IMR-90 (cell line): ENCODE measurements at regions not wholly inside any gene's neighbourhood (a gene's known extent, or its start where the extent isn't known, plus 50 kb on each side); places are given as distances from the start of the nearest gene placed in this dataset.

Experiments used
- ATAC-seq: fragments of 200-7000 bp; cut with Tn5 transposase; 2 replicates; pipeline ENCODE4 v1.9.1; 2020; ENCODE audit warnings: low read depth, mild to moderate bottlenecking, moderate library complexity
- BruUV-seq: library from RNA; stranded (reverse); fragments of 400-500 nt; replicated peaks from 2 replicates; lab custom pipeline; 2021; lab: Mats Ljungman, UMichigan
- CTCF ChIA-PET: fragments of 300-600 bp; formaldehyde crosslinking; extraction: SDS; loops from one replicate; lab custom pipeline; 2021; ENCODE audit warnings: antibody characterized with exemption; lab: Yijun Ruan, JAX
- POLR2A ChIA-PET: fragments of 300-600 bp; sonication (Branson Sonifier 250); formaldehyde crosslinking; loops from one replicate; lab custom pipeline; 2022; ENCODE audit warnings: antibody characterized with exemption; ENCODE audit not compliant: unreplicated experiment; lab: Charles Lee
- DNase-seq: peaks from one replicate; pipeline ENCODE4 v3.0.0; 2013
- H2AFZ ChIP-seq: replicated peaks from 2 replicates; pipeline ENCODE3; 2013; ENCODE audit warnings: low read length, mild to moderate bottlenecking; ENCODE audit not compliant: poor library complexity
- H2AK5ac ChIP-seq: 2 replicates; pipeline ENCODE4 v1.6.1; 2013; ENCODE audit warnings: low read depth, low read length, inconsistent platforms
- H2AK9ac ChIP-seq: replicated peaks from 2 replicates; pipeline ENCODE3; 2013; ENCODE audit warnings: mild to moderate bottlenecking, low read depth, low read length, moderate library complexity; ENCODE audit not compliant: poor library complexity
- H2BK120ac ChIP-seq: 2 replicates; pipeline ENCODE4 v1.6.1; 2013; ENCODE audit warnings: low read depth, low read length, inconsistent platforms
- H2BK15ac ChIP-seq: 3 replicates; pipeline ENCODE4 v1.6.1; 2013; ENCODE audit warnings: low read depth, low read length, inconsistent platforms
- H2BK20ac ChIP-seq: 2 replicates; pipeline ENCODE4 v1.6.1; 2013; ENCODE audit warnings: low read depth, mild to moderate bottlenecking, inconsistent platforms, low read length, moderate library complexity
- H2BK5ac ChIP-seq: 2 replicates; pipeline ENCODE4 v1.6.1; 2013; ENCODE audit warnings: mild to moderate bottlenecking, low read depth, low read length, inconsistent platforms; ENCODE audit not compliant: poor library complexity, severe bottlenecking
- H3K14ac ChIP-seq: replicated peaks from 2 replicates; pipeline ENCODE4 v1.6.1; 2013; ENCODE audit warnings: low read depth, low read length, inconsistent platforms
- H3K18ac ChIP-seq: 2 replicates; pipeline ENCODE4 v1.6.1; 2013; ENCODE audit warnings: low read depth, low read length, control low read depth
- H3K23ac ChIP-seq: 2 replicates; pipeline ENCODE4 v1.6.1; 2013; ENCODE audit warnings: low read depth, low read length, inconsistent platforms
- H3K27ac ChIP-seq: 2 replicates; pipeline ENCODE4 v1.5.1; 2013; ENCODE audit warnings: mild to moderate bottlenecking, control low read depth, low read length; ENCODE audit not compliant: insufficient read depth
- H3K27me3 ChIP-seq: 2 replicates; pipeline ENCODE4 v1.6.1; 2013; ENCODE audit warnings: low read length; ENCODE audit not compliant: control insufficient read depth, insufficient read depth
- H3K36me3 ChIP-seq: 2 replicates; pipeline ENCODE4 v1.6.1; 2013; ENCODE audit warnings: low read length, mixed read lengths; ENCODE audit not compliant: control insufficient read depth, insufficient read depth
- H3K4ac ChIP-seq: 2 replicates; pipeline ENCODE4 v1.6.1; 2013; ENCODE audit warnings: low read depth, low read length, inconsistent platforms
- H3K4me1 ChIP-seq: 2 replicates; pipeline ENCODE4 v1.6.1; 2013; ENCODE audit warnings: low read length, mixed read lengths; ENCODE audit not compliant: control insufficient read depth, insufficient read depth
- H3K4me2 ChIP-seq: 2 replicates; pipeline ENCODE4 v1.6.1; 2013; ENCODE audit warnings: low read depth, mild to moderate bottlenecking, control low read depth, low read length, moderate library complexity
- H3K4me3 ChIP-seq: 2 replicates; pipeline ENCODE4 v1.5.1; 2013; ENCODE audit warnings: low read depth, mild to moderate bottlenecking, control low read depth, low read length, moderate library complexity; ENCODE audit not compliant: insufficient read depth
- H3K56ac ChIP-seq: 2 replicates; pipeline ENCODE4 v1.6.1; 2013; ENCODE audit warnings: low read length, inconsistent platforms; ENCODE audit not compliant: insufficient read depth; ENCODE audit errors: extremely low read depth
- H3K79me1 ChIP-seq, 2 experiments: 2 replicates each; pipeline ENCODE4 v1.6.1; 2013; ENCODE audit warnings: low read length in 2 of 2, inconsistent platforms in 1 of 2, low read depth in 1 of 2
- H3K9ac ChIP-seq: 2 replicates; pipeline ENCODE4 v1.6.1; 2013; ENCODE audit warnings: low read depth, low read length, control low read depth
- H3K9me1 ChIP-seq: 2 replicates; pipeline ENCODE4 v1.6.1; 2013; ENCODE audit warnings: low read length, inconsistent platforms; ENCODE audit not compliant: insufficient read depth
- H3K9me3 ChIP-seq: 2 replicates; pipeline ENCODE4 v1.6.1; 2013; ENCODE audit warnings: low read length; ENCODE audit not compliant: control insufficient read depth, insufficient read depth
- H4K20me1 ChIP-seq: 2 replicates; pipeline ENCODE4 v1.6.1; 2013; ENCODE audit warnings: low read length, inconsistent platforms; ENCODE audit not compliant: insufficient read depth
- H4K5ac ChIP-seq: 2 replicates; pipeline ENCODE4 v1.6.1; 2013; ENCODE audit warnings: mild to moderate bottlenecking, low read depth, low read length, control low read depth
- H4K8ac ChIP-seq, 2 experiments: 2 replicates each; pipeline ENCODE4 v1.6.1; 2013; ENCODE audit warnings: low read depth in 2 of 2, low read length in 2 of 2, control low read depth in 1 of 2, inconsistent platforms in 1 of 2
- H4K91ac ChIP-seq: 2 replicates; pipeline ENCODE4 v1.6.1; 2013; ENCODE audit warnings: low read depth, low read length, inconsistent platforms; ENCODE audit not compliant: insufficient read depth
- BHLHE40 ChIP-seq: fragments of 150-350 bp; IDR thresholded peaks from 2 replicates; pipeline ENCODE4 v1.6.1; 2016; ENCODE audit warnings: mild to moderate bottlenecking, low read depth, low read length
- CEBPB ChIP-seq: IDR thresholded peaks from 2 replicates; pipeline ENCODE4 v1.6.1; 2012; ENCODE audit warnings: low read depth, low read length, improper control_type of control experiment
- CHD1 ChIP-seq: IDR thresholded peaks from 2 replicates; pipeline ENCODE4 v1.6.1; 2012; ENCODE audit warnings: low read depth, low read length, improper control_type of control experiment
- CTCF ChIP-seq: conservative IDR thresholded peaks from 2 replicates; pipeline ENCODE4 v1.5.1; 2012; ENCODE audit warnings: mild to moderate bottlenecking, low read depth, low read length, improper control_type of control experiment
- ELK1 ChIP-seq: fragments of 150-350 bp; IDR thresholded peaks from 2 replicates; pipeline ENCODE4 v1.6.1; 2016; ENCODE audit warnings: low read depth, mild to moderate bottlenecking, low read length, moderate library complexity, borderline replicate concordance
- FOS ChIP-seq: fragments of 150-350 bp; IDR thresholded peaks from 2 replicates; pipeline ENCODE4 v1.6.1; 2016; ENCODE audit warnings: low read depth, low read length
- MAFK ChIP-seq: IDR thresholded peaks from 2 replicates; pipeline ENCODE4 v1.6.1; 2012; ENCODE audit warnings: low read depth, low read length, improper control_type of control experiment
- MAZ ChIP-seq: IDR thresholded peaks from 2 replicates; pipeline ENCODE4 v1.6.1; 2012; ENCODE audit warnings: low read depth, mild to moderate bottlenecking, low read length, improper control_type of control experiment, moderate library complexity, borderline replicate concordance
- MXI1 ChIP-seq: IDR thresholded peaks from 2 replicates; pipeline ENCODE4 v1.6.1; 2012; ENCODE audit warnings: low read depth, mild to moderate bottlenecking, low read length, moderate library complexity, borderline replicate concordance
- NFE2L2 ChIP-seq: fragments of 150-350 bp; IDR thresholded peaks from 2 replicates; pipeline ENCODE4 v1.6.1; 2016; ENCODE audit warnings: low read depth, mild to moderate bottlenecking, low read length
- POLR2A ChIP-seq: IDR thresholded peaks from 2 replicates; pipeline ENCODE4 v1.6.1; 2012; ENCODE audit warnings: mild to moderate bottlenecking, low read depth, low read length
- RAD21 ChIP-seq: IDR thresholded peaks from 2 replicates; pipeline ENCODE4 v1.6.1; 2012; ENCODE audit warnings: low read length, improper control_type of control experiment
- RCOR1 ChIP-seq: IDR thresholded peaks from 2 replicates; pipeline ENCODE4 v1.6.1; 2012; ENCODE audit warnings: mild to moderate bottlenecking, low read length, improper control_type of control experiment; ENCODE audit not compliant: insufficient replicate concordance
- RFX5 ChIP-seq: IDR thresholded peaks from 2 replicates; pipeline ENCODE4 v1.8.0; 2012; ENCODE audit warnings: low read depth, mild to moderate bottlenecking, low read length, moderate library complexity
- SMC3 ChIP-seq: fragments of 150-350 bp; IDR thresholded peaks from 2 replicates; pipeline ENCODE4 v1.6.1; 2016; ENCODE audit warnings: low read depth, mild to moderate bottlenecking, antibody characterized with exemption, low read length, moderate library complexity
- USF2 ChIP-seq: fragments of 150-350 bp; IDR thresholded peaks from 2 replicates; pipeline ENCODE4 v1.6.1; 2017; ENCODE audit warnings: mild to moderate bottlenecking, antibody characterized with exemption, low read length, low read depth
- WGBS, 2 experiments: methylation state at CpG; one replicate each; pipeline versions ENCODE4 v1.1.5 to v1.1.7; 2013; ENCODE audit warnings: missing lambda C conversion rate in 2 of 2; ENCODE audit not compliant: insufficient read length in 1 of 2; ENCODE audit errors: extremely low coverage in 2 of 2; 5-methylcytosine and 5-hydroxymethylcytosine counted together
- dilution Hi-C: fragments of 300-500 bp; cut with HindIII; formaldehyde crosslinking; loops from one replicate; pipeline ENCODE4 v1.14.3; 2018; ENCODE audit warnings: low sequenced_read_pairs; ENCODE audit not compliant: unreplicated experiment
- in situ Hi-C: fragments of 300-500 bp; cut with MboI; formaldehyde crosslinking; loops from 3 replicates; pipeline ENCODE4 v1.14.3; 2019; ENCODE audit warnings: low sequenced_read_pairs, inconsistent platforms, mixed read lengths
- intact Hi-C: fragments of 100-400 bp; cut with micrococcal nuclease; formaldehyde crosslinking; loops from 2 replicates; pipeline ENCODE4 v1.10.0; 2022

- H3K36me3 ChIP-seq = no peaks in the 10 kb centered on the region
- H3K18ac ChIP-seq = no peak overlapping the region
- no peak overlapping the region for H4K5ac ChIP-seq
- H3K4me2 ChIP-seq = no peak overlapping the region
- H3K4me1 ChIP-seq = no peaks in the 10 kb centered on the region
- H3K56ac ChIP-seq = no peak overlapping the region
- H4K91ac ChIP-seq = no peak overlapping the region
- no peak overlapping the region for H4K8ac ChIP-seq
- no peak overlapping the region for H3K4ac ChIP-seq
- TF ChIP-seq NFE2L2 (no peak), RAD21 (no peak), POLR2A (no peak), USF2 (no peak), FOS (no peak), BHLHE40 (no peak), CEBPB (no peak), ELK1 (no peak), MAFK (no peak), RCOR1 (no peak), CTCF (no peak), SMC3 (no peak), RFX5 (no peak), MAZ (no peak), MXI1 (no peak), CHD1 (no peak)
- H3K27me3 ChIP-seq = no peaks in the 10 kb centered on the region
- H3K23ac ChIP-seq = no peak overlapping the region
- no peak overlapping the region for H3K27ac ChIP-seq
- no peak overlapping the region for H3K4me3 ChIP-seq
- no CpG with 5 or more reads among the region's 4 CpGs for WGBS, 2 experiments
- no peak overlapping the region for H2BK20ac ChIP-seq
- no TSS peak for BruUV-seq
- H2BK15ac ChIP-seq = no peak overlapping the region
- ChIA-PET CTCF (no interaction called here), POLR2A (no interaction called here)
- H2AFZ ChIP-seq = no peak overlapping the region
- H3K9ac ChIP-seq = no peak overlapping the region
- H3K14ac ChIP-seq = no peak overlapping the region
- dilution Hi-C loops = no loop called here
- no peaks in the 10 kb centered on the region for H3K9me3 ChIP-seq
- no peak overlapping the region for H2AK9ac ChIP-seq
- intact Hi-C loops = no loop called here
- ATAC-seq (no peak), DNase-seq (no peak)
- H2AK5ac ChIP-seq = no peak overlapping the region
- no peaks in the 10 kb centered on the region for H3K9me1 ChIP-seq
- in situ Hi-C loops = no loop called here
- no peaks in the 10 kb centered on the region for H4K20me1 ChIP-seq
- H3K79me1 ChIP-seq = no peaks in the 10 kb centered on the region
- H2BK5ac ChIP-seq = no peak overlapping the region
- H2BK120ac ChIP-seq = no peak overlapping the region
Measured at GRCh38 chr2:122074201-122074600, 318.8 kb downstream of the TSN start.
